Activated naive CD4-positive, alpha-beta T cell treated with anti-CD3 and anti-CD28 coated beads, Interleukin-2, amount 50 U/mL, for 72 hours (primary cell): ENCODE measurements at regions not wholly inside any gene's neighbourhood (a gene's known extent, or its start where the extent isn't known, plus 50 kb on each side); places are given as distances from the start of the nearest gene placed in this dataset.
A peak's percentile ranks its signal among the peaks of the same experiment; 100 is the strongest.

Experiments used
- ATAC-seq, 2 donors: fragments of 150-1000 bp; cut with Tn5 transposase; 2 replicates each; pipeline ENCODE4 v1.10.0; 2021; ENCODE audit warnings: mild to moderate bottlenecking in 2 of 2, moderate library complexity in 2 of 2
- DNase-seq, 2 donors: peaks; one replicate each; pipeline ENCODE4 v3.0.0; 2021 to 2022; ENCODE audit warnings: low spot score in 2 of 2
- H3K27ac Mint-ChIP-seq, 2 donors: one replicate each; pipeline ENCODE4 v1.8.0; 2022; ENCODE audit warnings: mild to moderate bottlenecking in 2 of 2, mixed read lengths in 2 of 2
- H3K36me3 Mint-ChIP-seq, 2 donors: one replicate each; pipeline ENCODE4 v1.8.0; 2022; ENCODE audit warnings: mixed read lengths in 2 of 2
- H3K9me3 Mint-ChIP-seq, 2 donors: one replicate each; pipeline ENCODE4 v1.8.0; 2022; ENCODE audit warnings: mixed read lengths in 2 of 2

DNA sequence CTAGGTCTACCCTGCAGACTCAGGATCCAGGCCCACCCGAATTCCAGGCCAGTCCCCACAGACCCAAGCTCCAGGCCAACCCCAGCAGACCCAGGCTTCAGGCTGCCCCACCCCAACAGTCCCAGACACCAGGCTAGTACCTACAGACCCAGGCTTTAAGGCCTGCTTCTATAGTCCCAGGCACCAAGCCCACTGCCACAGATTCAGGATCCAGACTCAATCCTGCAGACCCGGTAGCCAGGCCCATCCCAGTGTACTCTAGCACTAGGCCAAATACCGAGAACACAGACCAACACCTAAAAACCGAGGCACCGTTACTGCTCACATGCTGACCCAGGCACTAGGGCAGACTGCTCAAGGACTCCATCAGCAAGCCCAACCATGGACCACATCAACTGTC, 862.3 kb downstream of the UQCRFS1 start:
- Mint-ChIP-seq H3K9me3 (peaks cover 0 to 20% of the 10 kb centered on the region in 2 donors), H3K27ac (no peak overlapping the region), H3K36me3 (peaks cover 0 to 22% of the 10 kb centered on the region in 2 donors)
- ATAC-seq = no peak
- DNase-seq = no peak

DNA sequence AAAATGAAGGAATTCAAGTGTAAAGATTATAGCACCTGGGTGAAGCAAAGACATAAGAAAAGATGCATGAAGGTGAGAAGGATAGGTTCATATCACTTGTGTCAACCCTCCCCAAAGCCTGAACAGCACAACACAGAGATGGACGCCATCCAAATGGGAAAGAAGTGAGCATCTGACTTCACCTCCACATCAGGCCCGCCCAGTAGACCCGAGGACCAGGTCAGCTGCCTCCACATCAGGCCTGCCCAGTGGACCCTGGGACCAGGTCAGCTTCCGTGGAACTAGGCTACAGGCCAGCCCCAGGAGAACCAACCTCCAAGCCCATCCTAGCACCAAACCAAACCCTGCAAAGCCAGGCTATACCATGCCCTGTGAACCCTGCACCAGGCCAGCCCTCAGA, 862.9 kb downstream of the UQCRFS1 start:
- no peak overlapping the region for H3K27ac Mint-ChIP-seq
- H3K9me3 Mint-ChIP-seq = peaks cover 0 to 20% of the 10 kb centered on the region in 2 donors
- ATAC-seq (no peak), DNase-seq (no peak)
- H3K36me3 Mint-ChIP-seq = peaks cover 0 to 22% of the 10 kb centered on the region in 2 donors

DNA sequence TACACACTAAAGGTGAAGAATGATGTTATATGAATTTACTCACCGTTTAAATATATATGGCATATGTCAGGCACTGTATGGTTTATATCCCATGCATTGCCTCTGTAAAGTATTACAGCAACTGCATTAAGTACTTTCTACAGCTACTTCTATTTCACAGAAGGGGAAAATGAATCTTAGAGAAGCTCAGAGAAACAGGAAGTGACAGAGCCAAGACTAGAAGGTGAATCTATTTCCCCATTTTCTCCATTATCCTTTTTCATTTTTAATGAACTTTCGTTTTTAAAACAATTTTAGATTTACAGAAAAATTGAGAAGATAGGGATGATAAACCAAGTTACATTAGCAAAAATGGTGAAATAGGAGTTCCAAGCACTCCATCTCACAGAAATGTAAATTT, 863.3 kb downstream of the UQCRFS1 start:
- H3K9me3 Mint-ChIP-seq = peaks cover 0 to 20% of the 10 kb centered on the region in 2 donors
- peaks cover 0 to 22% of the 10 kb centered on the region in 2 donors for H3K36me3 Mint-ChIP-seq
- DNase-seq = no peak
- ATAC-seq = no peak
- no peak overlapping the region for H3K27ac Mint-ChIP-seq

DNA sequence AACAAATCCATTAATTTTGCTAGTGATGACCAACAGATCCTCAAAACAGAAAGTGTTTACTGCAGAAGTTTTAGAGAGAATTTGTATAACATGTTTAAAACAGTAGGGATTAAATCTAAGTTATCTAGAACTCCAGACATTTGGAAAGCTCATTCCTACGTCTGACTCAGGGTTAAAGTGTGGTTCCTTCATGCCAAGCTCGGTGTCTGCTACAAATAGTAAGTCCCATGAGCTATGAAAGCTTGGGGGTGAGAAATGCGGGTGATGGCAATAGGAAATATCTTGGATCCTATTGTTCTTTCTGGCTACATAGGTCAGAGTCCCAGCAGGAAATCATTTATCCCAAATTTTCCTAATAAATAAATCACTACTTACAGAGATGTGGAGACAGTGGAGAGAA, 867.1 kb downstream of the UQCRFS1 start:
- Mint-ChIP-seq H3K27ac (no peak overlapping the region), H3K9me3 (peaks cover 7% of the 10 kb centered on the region in 2 donors)
- ATAC-seq = no peak

DNA sequence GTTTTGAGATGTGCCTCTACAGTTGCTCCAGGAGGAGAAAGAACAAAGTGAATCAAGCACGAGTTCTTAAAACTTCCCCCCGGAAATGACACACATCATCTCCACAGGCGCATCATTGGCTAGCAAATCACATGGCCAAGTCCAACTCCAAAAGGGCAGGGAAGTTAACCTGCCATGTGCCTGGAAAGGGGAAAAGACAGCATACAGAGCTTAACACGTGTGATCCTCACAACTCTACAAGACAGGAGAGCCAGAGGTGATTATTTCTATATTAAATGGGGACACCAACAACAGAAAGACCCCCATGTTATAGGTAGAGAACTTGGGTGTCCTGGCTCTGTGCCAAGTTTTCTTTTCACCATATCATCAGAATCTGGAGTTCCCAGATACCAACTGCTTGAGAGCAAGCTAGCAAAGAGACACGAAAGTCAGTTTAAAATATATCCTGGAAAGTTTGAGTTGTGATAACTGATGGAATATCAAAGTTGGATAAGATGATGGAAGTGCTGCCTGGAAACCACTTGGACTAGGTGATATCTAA, 871.1 kb downstream of the UQCRFS1 start:
- no peak for ATAC-seq
- no peak overlapping the region for H3K27ac Mint-ChIP-seq
- H3K36me3 Mint-ChIP-seq = peaks cover 0 to 13% of the 10 kb centered on the region in 2 donors
- no peak for DNase-seq
- H3K9me3 Mint-ChIP-seq = peaks cover 13 to 16% of the 10 kb centered on the region in 2 donors

More for the DNA sequence above, 867.1 kb downstream of the UQCRFS1 start:
- peaks cover 0 to 15% of the 10 kb centered on the region in 2 donors for H3K36me3 Mint-ChIP-seq
- DNase-seq = no peak

DNA sequence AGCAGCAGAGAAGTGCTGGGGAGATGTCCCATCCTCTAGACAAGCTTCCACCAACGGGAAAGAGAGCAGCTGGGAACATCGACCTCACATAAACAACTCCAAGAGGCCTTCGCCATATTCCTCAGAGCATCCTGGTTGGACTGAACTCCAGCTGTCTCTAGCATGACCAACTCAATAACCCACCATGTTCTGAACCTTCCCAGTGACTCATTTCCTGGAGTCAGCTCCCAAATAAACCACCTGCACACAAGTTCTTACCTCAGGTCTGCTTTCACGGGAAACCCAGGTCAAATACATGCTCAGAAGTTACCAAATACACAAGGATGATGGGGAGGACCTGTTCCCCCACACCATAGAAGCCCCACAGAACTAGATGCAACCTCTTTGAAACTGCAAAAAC, 878.5 kb downstream of the UQCRFS1 start:
- Mint-ChIP-seq H3K27ac (no peak overlapping the region), H3K36me3 (peaks cover 0 to 6% of the 10 kb centered on the region in 2 donors), H3K9me3 (peaks cover 9 to 12% of the 10 kb centered on the region in 2 donors)
- DNase-seq (no peak), ATAC-seq (no peak)

DNA sequence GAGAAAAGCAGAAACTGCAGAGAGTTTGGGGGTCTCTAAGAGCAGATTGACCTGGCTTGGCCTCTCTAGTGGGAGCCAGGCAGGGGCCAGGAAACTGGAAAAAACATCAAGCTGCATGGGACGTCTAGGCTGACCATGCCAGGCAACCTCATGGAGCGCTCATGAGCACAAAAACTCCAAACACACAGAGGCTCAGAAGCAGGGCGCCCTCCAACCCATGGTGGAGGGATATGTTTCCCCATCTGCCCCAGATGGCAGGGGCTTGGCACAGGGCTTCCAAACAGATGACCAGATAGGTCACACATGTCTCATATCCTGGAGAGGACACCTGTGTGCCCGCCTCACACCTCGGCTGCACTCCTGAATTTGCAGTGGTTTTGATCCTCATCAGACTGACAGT, 879.0 kb downstream of the UQCRFS1 start:
- Mint-ChIP-seq H3K27ac (no peak overlapping the region), H3K36me3 (peaks cover 0 to 2% of the 10 kb centered on the region in 2 donors)
- no peak for DNase-seq

DNA sequence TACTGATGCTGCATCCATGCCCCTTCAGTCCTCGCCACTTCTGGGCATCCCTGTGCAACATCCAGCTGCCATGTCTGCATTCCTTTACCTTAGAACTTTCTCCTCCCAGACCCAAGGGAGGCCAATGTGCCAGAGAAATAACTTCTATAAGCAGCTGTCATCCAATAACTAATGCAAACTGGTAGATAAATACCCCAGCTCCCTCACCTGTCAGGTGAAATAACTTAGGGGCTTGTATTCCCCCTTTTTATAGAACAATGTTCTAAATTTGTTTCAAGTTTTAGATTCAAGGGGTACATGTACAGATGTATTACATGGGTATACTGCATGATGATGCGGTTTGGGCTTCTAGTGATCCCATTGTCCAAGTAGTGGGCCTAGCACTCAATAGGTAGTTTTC, 880.1 kb downstream of the UQCRFS1 start:
- no peak for ATAC-seq
- H3K27ac Mint-ChIP-seq = no peak overlapping the region
- no peak for DNase-seq
- peaks cover 5 to 12% of the 10 kb centered on the region in 2 donors for H3K9me3 Mint-ChIP-seq
- H3K36me3 Mint-ChIP-seq = no peaks in the 10 kb centered on the region

More for the DNA sequence above, 879.0 kb downstream of the UQCRFS1 start:
- peaks cover 7 to 10% of the 10 kb centered on the region in 2 donors for H3K9me3 Mint-ChIP-seq
- no peak for ATAC-seq

DNA sequence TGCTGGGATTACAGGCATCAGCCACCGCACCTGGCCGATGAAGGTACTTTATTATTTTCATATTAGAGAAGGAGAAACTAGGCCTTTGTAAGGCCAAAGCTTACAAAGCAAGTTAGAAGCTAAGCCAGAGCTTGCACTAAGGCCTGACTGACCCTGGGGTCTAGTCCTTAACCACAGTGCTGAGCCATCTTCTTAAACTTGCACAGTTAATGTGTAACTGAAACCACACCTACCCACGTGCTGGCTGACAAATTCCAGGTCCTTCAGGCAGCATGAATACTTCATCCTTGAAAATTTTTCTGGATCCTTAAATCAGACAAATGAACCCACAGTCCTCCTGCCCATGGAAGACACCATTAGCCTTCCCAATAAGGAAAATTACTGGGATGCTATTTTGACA, 880.6 kb downstream of the UQCRFS1 start:
- H3K36me3 Mint-ChIP-seq = no peaks in the 10 kb centered on the region
- ATAC-seq = no peak
- H3K9me3 Mint-ChIP-seq = peaks cover 5 to 12% of the 10 kb centered on the region in 2 donors
- DNase-seq = no peak
- no peak overlapping the region for H3K27ac Mint-ChIP-seq

DNA sequence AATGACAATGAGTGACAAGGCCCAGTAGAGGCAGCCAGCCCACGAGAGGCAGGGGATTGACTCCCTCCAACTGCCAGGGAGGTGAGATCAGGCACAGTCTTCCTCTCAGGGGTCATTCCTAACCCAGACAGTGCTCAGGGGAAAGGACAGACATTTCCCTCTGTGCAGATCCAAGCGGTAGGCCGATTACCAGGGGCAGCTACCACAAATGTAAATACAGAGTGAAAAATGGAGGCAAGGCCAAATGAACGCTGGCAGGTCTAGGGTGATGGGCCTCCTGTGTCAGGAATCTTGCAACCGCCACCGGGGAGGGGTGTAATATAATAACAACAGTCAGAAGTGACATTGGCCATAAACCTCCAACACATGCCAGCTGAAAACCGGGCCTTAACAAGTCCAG, 881.4 kb downstream of the UQCRFS1 start:
- H3K36me3 Mint-ChIP-seq = no peaks in the 10 kb centered on the region
- H3K27ac Mint-ChIP-seq = no peak overlapping the region
- DNase-seq = no peak
- no peak for ATAC-seq
- H3K9me3 Mint-ChIP-seq = peaks cover 5 to 12% of the 10 kb centered on the region in 2 donors

DNA sequence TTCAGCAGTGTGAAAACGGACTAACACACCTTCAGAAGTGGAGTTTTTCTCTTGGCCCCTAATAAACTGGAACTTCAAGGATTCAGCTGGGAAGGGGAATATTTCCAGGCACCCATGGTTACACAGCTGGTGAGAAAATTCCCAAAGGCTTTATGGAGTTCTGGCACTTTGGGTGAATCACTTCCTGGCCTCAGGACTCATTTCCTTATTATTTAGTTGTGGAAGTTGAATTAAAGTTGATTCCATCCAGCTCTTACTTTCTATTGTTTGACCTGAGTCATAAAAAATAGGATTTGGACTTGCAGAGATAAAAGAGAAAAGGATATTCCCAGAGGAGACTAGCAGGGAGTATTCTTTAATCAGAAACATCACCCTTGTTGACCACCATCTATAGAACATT, 882.1 kb downstream of the UQCRFS1 start:
- Mint-ChIP-seq H3K36me3 (no peaks in the 10 kb centered on the region), H3K9me3 (peaks cover 0 to 12% of the 10 kb centered on the region in 2 donors), H3K27ac (no peak overlapping the region)
- ATAC-seq = no peak
- no peak for DNase-seq

DNA sequence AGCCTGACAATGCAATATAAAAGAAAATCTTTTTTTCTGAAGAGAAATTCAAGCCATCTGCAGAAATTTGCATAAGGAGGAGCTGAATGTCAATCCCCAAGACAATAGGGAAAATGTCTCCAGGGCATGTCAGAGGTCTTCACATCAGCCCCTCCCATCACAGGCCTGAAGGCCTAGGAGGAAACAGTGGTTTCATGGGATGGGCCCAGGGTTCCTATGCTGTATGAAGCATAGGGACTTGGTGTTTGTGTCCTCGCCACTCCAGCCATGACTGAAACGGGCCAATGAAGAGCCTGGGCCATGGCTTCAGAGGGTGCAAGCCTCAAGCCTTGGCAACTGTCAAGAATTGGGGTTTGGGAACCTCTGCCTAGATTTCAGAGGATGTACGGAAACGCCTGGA, 883.5 kb downstream of the UQCRFS1 start:
- Mint-ChIP-seq H3K27ac (no peak overlapping the region), H3K9me3 (peaks cover 0 to 12% of the 10 kb centered on the region in 2 donors), H3K36me3 (no peaks in the 10 kb centered on the region)
- ATAC-seq (no peak), DNase-seq (no peak)

DNA sequence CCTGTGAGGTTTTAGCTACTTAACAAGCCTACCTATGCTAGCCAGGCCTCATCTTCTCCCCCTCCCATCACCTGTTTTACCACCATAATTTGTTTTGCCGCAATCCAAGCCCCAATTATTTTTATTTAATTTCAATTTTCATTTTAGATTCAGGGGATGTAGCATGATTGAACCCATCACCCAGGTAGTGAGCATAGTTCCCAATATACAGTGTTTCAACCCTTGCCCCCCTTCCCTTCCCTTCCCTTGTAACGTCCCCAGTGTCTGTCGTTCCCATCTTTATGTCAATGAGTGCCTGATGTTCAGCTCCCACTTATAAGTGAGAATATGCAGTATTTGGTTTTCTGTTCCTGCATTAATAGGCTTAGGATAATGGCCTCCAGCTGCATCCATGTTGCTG, 885.0 kb downstream of the UQCRFS1 start:
- Mint-ChIP-seq H3K9me3 (peaks cover 0 to 6% of the 10 kb centered on the region in 2 donors), H3K36me3 (no peaks in the 10 kb centered on the region)

DNA sequence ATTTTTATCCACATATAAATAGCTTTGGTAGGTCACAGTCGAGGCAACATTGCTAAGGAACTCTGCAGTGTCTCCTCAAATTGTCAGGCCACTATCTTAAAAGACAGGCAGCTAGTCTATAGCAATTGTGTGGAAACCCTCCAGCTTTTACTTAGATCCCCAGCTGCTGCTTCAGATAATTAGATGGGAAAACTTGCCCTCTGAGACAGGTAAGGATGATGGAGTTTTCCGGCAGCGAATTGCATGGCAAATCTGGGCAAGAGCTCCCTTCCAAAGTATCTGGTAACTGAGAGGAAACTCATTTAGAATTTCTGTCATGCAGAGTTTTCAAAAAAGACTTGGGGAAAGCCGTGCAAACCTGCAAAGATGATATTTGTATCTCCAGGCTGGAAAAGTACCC, 886.2 kb downstream of the UQCRFS1 start:
- DNase-seq = no peak
- Mint-ChIP-seq H3K9me3 (peaks cover 0 to 6% of the 10 kb centered on the region in 2 donors), H3K27ac (no peak overlapping the region), H3K36me3 (no peaks in the 10 kb centered on the region)
- no peak for ATAC-seq

More for the DNA sequence above, 885.0 kb downstream of the UQCRFS1 start:
- DNase-seq (no peak), ATAC-seq (no peak)
- peak overlapping the region in 1 of 2 donors; percentile 36 for H3K27ac Mint-ChIP-seq

DNA sequence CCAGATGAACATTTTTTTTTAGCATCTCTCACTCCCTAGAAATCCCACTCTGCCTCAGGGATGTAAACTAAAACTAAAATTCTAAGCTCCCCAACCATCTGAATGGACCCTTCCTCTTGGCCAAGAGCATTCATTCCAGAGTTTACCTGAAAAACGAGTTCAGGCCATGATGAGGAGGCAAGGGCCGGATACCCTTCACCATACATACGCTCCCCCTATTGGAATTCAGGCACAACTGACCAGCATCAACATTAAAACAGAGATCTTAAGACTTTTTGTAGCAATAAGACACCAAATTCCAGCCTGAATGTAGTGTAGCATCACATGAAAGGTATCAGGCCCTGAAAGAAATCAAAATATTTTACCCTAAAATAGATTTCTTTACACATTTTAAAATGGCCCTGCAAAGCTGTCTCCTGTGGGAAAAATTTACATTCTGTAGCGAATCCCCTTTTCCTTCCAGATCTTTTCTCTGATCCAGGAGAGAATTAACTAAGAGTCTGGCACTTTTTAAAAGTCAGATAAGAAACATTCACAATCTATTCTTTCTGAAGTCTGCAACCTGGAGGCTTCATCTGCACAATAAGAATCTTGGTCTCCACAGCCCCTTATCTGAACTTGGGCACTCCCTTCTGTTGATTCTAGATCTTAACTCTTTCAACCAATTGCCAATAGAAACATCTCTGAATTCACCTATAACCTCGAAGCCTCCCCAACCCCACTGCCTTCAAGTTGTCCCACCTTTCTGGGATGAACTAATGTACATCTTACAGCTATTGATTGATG, 888.5 kb downstream of the UQCRFS1 start:
- no peak overlapping the region for H3K27ac Mint-ChIP-seq
- peaks cover 0 to 6% of the 10 kb centered on the region in 2 donors for H3K9me3 Mint-ChIP-seq
- H3K36me3 Mint-ChIP-seq = no peaks in the 10 kb centered on the region
- ATAC-seq = no peak
- DNase-seq = no peak

DNA sequence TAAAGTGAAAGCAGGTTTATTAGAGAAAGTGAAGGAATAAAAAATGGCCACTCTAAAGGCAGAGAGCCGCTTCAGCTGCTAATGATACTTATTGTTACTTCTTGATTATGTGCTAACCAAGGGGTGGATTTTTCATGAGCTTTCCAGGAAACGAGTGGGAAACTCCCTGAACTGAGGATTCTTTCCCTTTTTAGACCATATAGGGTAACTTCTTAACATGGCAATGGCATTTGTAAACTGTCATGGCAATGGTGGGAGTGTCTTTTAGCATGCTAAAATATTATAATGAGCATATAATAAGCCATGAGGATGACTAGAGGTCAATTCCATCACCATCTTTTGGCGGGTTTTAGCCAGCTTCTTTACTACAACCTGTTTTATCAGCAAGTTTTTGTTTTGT, 890.0 kb downstream of the UQCRFS1 start:
- Mint-ChIP-seq H3K27ac (no peak overlapping the region), H3K36me3 (no peaks in the 10 kb centered on the region), H3K9me3 (no peaks in the 10 kb centered on the region)
- ATAC-seq (no peak), DNase-seq (no peak)

DNA sequence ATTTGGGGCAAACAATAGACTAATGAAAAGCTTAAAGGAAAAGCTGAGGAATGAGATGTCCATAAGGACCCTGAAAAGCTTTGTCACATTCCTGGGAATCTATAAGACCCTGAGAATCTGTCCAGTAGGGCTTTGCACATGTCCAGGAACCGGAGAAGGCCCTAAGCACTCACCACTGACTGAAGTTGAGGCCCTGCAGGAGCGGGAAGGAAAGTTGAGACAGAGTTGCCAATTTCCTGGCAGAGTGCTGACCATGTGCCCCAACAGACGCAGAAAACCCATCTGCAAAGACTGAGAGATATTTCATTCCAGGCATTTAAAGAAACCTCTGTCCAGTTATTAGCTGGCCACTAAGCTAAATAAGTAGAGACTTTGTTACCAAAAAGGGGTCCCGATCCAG, 890.5 kb downstream of the UQCRFS1 start:
- H3K36me3 Mint-ChIP-seq = no peaks in the 10 kb centered on the region
- no peaks in the 10 kb centered on the region for H3K9me3 Mint-ChIP-seq
- DNase-seq = no peak
- no peak for ATAC-seq
- H3K27ac Mint-ChIP-seq = no peak overlapping the region

DNA sequence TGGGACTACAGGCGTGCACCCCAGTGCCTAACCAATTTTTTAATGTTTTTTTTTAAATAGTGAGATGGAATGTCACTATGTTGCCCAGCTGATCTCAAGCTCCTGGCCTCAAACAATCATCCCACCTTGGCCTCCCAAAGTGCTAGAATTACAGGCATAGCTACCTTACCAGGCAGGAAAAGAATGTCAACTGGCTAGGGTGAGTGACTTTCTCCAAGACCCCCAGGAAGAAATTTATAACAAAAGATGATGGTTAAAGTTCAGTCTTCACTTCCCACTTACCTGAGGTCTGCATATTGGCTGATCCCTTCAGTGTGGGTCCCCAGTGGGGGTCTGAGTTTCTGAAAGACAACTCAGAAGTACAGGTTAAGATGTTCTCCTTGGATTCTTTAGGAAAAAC, 893.0 kb downstream of the UQCRFS1 start:
- no peaks in the 10 kb centered on the region for H3K36me3 Mint-ChIP-seq
- no peaks in the 10 kb centered on the region for H3K9me3 Mint-ChIP-seq
- DNase-seq (no peak), ATAC-seq (no peak)
- no peak overlapping the region for H3K27ac Mint-ChIP-seq
